ENCODE measurements at regions not wholly inside any gene's neighbourhood (a gene's known extent, or its start where the extent isn't known, plus 50 kb on each side); places are given as distances from the start of the nearest gene placed in this dataset.
A peak's percentile ranks its signal among the peaks of the same experiment; 100 is the strongest.

DNA sequence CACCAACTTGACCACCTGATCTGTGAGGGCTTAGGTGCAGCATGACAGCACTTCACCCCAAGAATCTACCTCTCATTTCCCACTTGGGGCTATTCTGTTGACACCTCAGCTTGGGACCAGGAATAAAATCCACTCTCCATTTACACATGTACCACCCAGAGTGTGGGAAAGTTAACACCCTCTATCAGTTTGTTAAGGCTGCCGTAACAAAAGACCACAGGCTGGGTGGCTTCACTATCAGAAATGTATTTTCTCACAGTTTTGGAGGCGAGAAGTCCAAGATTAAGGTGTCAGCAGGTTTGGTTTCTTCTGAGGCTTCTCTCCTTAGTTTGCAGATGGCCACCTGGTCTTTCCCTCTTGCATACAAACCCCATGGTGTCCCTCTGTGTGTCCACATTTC, 277.7 kb upstream of the ERBB4 start:
- H3K4me2 ChIP-seq (ENCODE audit: low read depth, low read length, poor library complexity, severe bottlenecking), result peak overlapping the region; percentile 52
- 0 out of 2 replicates have a peak, but pooled peaks cover 6% of the 10 kb centered on the region for H3F3A ChIP-seq (ENCODE audit: low read depth)
- H3K9me2 ChIP-seq (replicated peaks; ENCODE audit: low read depth, low read length), result no peaks in the 10 kb centered on the region
- TF ChIP-seq CTCF (conservative IDR thresholded peaks at IDR 0.05; ENCODE audit: low read length) (no peak), EZH2phosphoT487 (IDR thresholded peaks at IDR 0.05; ENCODE audit: borderline replicate concordance) (no peak)
- H4K20me1 ChIP-seq (ENCODE audit: insufficient read depth, low read length, poor library complexity, severe bottlenecking), result no peaks in the 10 kb centered on the region
- no peak overlapping the region for H3K4me3 ChIP-seq (ENCODE audit: low read length, poor library complexity, severe bottlenecking)
- no peaks in the 10 kb centered on the region for H3K27me3 ChIP-seq (ENCODE audit: insufficient read depth, low read length, poor library complexity, severe bottlenecking)
- H3K9ac ChIP-seq (ENCODE audit: low read depth, low read length, poor library complexity, severe bottlenecking), result no peak overlapping the region
- H3K4me1 ChIP-seq (ENCODE audit: insufficient read depth, low read length, poor library complexity, severe bottlenecking), result peaks cover 25% of the 10 kb centered on the region
- no peaks in the 10 kb centered on the region for H3K36me3 ChIP-seq (ENCODE audit: insufficient read depth, low read length)
- no peaks in the 10 kb centered on the region for H3K9me3 ChIP-seq (ENCODE audit: insufficient read depth, low read depth, low read length)
- no peaks in the 10 kb centered on the region for H3K79me2 ChIP-seq (ENCODE audit: insufficient read depth, low read length)
- H2AFZ ChIP-seq (ENCODE audit: low read length), result no peak overlapping the region

DNA sequence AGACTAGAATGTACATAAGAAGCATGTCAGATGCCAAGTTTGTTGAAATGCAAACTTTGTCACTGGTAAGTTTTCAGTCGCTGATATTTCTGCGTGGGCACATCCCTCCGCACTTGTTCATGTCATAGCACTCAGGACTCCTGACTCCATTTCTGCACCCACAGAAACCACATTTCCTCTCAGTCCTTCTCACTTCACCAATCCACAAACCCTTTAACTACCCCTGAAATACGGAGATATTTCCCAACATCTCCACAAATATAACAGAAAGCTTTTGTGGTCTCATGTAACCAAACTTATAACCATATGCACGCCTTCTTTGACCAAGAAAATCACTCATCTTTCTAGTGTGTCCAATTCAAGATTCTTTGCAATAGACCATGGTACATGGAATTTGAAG, 276.9 kb upstream of the ERBB4 start:
- H3K4me3 ChIP-seq (ENCODE audit: low read length, poor library complexity, severe bottlenecking), result peak overlapping the region; percentile 24
- H3K9me3 ChIP-seq (ENCODE audit: insufficient read depth, low read depth, low read length), result no peaks in the 10 kb centered on the region

DNA sequence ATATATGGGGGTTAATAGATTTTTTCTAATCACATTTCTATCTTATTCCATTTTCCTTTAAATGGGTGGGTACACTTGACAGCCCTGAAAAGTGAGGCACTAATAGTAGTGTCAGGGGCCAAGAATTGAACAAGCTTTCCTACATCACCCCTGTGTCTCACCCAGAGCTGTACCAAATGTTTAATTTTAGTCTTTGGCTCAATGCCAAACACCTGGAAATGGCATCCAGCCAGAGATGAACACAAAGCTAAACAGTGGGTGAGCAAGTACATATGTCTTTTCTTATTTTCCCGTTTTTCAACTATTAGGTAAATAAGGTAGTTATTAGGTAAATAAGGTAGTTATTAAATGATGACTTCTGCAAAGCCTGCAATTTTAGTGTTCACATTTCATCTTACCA, 276.3 kb upstream of the ERBB4 start:
- no peaks in the 10 kb centered on the region for H4K20me1 ChIP-seq (ENCODE audit: insufficient read depth, low read length, poor library complexity, severe bottlenecking)
- no peaks in the 10 kb centered on the region for H3K9me3 ChIP-seq (ENCODE audit: insufficient read depth, low read depth, low read length)
- H3K4me1 ChIP-seq (ENCODE audit: insufficient read depth, low read length, poor library complexity, severe bottlenecking), result peaks cover 30% of the 10 kb centered on the region
- H3K4me2 ChIP-seq (ENCODE audit: low read depth, low read length, poor library complexity, severe bottlenecking), result peak overlapping the region; percentile 52
- no peak overlapping the region for H3K9ac ChIP-seq (ENCODE audit: low read depth, low read length, poor library complexity, severe bottlenecking)
- no peaks in the 10 kb centered on the region for H3K36me3 ChIP-seq (ENCODE audit: insufficient read depth, low read length)
- H3K9me2 ChIP-seq (replicated peaks; ENCODE audit: low read depth, low read length), result no peaks in the 10 kb centered on the region
- no peaks in the 10 kb centered on the region for H3K79me2 ChIP-seq (ENCODE audit: insufficient read depth, low read length)
- H3K4me3 ChIP-seq (ENCODE audit: low read length, poor library complexity, severe bottlenecking), result peak overlapping the region; percentile 24
- no peak for TF ChIP-seq EZH2phosphoT487 (IDR thresholded peaks at IDR 0.05; ENCODE audit: borderline replicate concordance)
- no peak for TF ChIP-seq CTCF (conservative IDR thresholded peaks at IDR 0.05; ENCODE audit: low read length)
- H2AFZ ChIP-seq (ENCODE audit: low read length), result no peak overlapping the region
- H3K27me3 ChIP-seq (ENCODE audit: insufficient read depth, low read length, poor library complexity, severe bottlenecking), result no peaks in the 10 kb centered on the region
- 0 out of 2 replicates have a peak, but pooled peaks cover 6% of the 10 kb centered on the region for H3F3A ChIP-seq (ENCODE audit: low read depth)

More for the DNA sequence above, 276.9 kb upstream of the ERBB4 start:
- H3K4me2 ChIP-seq (ENCODE audit: low read depth, low read length, poor library complexity, severe bottlenecking), result peak overlapping the region; percentile 52
- H4K20me1 ChIP-seq (ENCODE audit: insufficient read depth, low read length, poor library complexity, severe bottlenecking), result no peaks in the 10 kb centered on the region
- no peak overlapping the region for H3K9ac ChIP-seq (ENCODE audit: low read depth, low read length, poor library complexity, severe bottlenecking)
- no peaks in the 10 kb centered on the region for H3K36me3 ChIP-seq (ENCODE audit: insufficient read depth, low read length)
- no peaks in the 10 kb centered on the region for H3K9me2 ChIP-seq (replicated peaks; ENCODE audit: low read depth, low read length)
- H3F3A ChIP-seq (ENCODE audit: low read depth), result 0 out of 2 replicates have a peak, but pooled peaks cover 6% of the 10 kb centered on the region
- no peaks in the 10 kb centered on the region for H3K27me3 ChIP-seq (ENCODE audit: insufficient read depth, low read length, poor library complexity, severe bottlenecking)
- TF ChIP-seq EZH2phosphoT487 (IDR thresholded peaks at IDR 0.05; ENCODE audit: borderline replicate concordance) (no peak), CTCF (conservative IDR thresholded peaks at IDR 0.05; ENCODE audit: low read length) (no peak)
- H2AFZ ChIP-seq (ENCODE audit: low read length), result no peak overlapping the region
- no peaks in the 10 kb centered on the region for H3K79me2 ChIP-seq (ENCODE audit: insufficient read depth, low read length)
- peaks cover 30% of the 10 kb centered on the region for H3K4me1 ChIP-seq (ENCODE audit: insufficient read depth, low read length, poor library complexity, severe bottlenecking)
